Naive B cell (primary cell): ENCODE measurements at regions not wholly inside any gene's neighbourhood (a gene's known extent, or its start where the extent isn't known, plus 50 kb on each side); places are given as distances from the start of the nearest gene placed in this dataset.

Experiments used
- ATAC-seq, 2 donors: fragments of 150-1000 bp; cut with Tn5 transposase; 2 replicates each; pipeline ENCODE4 v1.10.0; 2021; ENCODE audit warnings: low read depth in 2 of 2, mild to moderate bottlenecking in 2 of 2, moderate library complexity in 2 of 2
- DNase-seq: peaks from one replicate; pipeline ENCODE4 v3.0.0; 2022
- H3K27ac Mint-ChIP-seq, 6 donors: one replicate each; pipeline ENCODE4 v1.8.0; 2020 to 2022; ENCODE audit warnings: mild to moderate bottlenecking in 6 of 6, mixed read lengths in 6 of 6, moderate library complexity in 5 of 6, inconsistent platforms in 2 of 6
- H3K27me3 Mint-ChIP-seq, 3 donors: one replicate each; pipeline ENCODE4 v1.8.0; 2021 to 2022; ENCODE audit warnings: mixed read lengths in 3 of 3, mild to moderate bottlenecking in 1 of 3
- H3K36me3 Mint-ChIP-seq, 2 donors: one replicate each; pipeline ENCODE4 v1.8.0; 2020 to 2022; ENCODE audit warnings: mixed read lengths in 2 of 2, inconsistent platforms in 1 of 2, mild to moderate bottlenecking in 1 of 2
- H3K4me1 Mint-ChIP-seq, 3 donors: one replicate each; pipeline ENCODE4 v1.8.0; 2020 to 2022; ENCODE audit warnings: mixed read lengths in 3 of 3, inconsistent platforms in 1 of 3, mild to moderate bottlenecking in 1 of 3, moderate library complexity in 1 of 3
- H3K4me3 Mint-ChIP-seq, 8 donors: one replicate each; pipeline ENCODE4 v1.8.0; 2020 to 2022; ENCODE audit warnings: mild to moderate bottlenecking in 8 of 8, mixed read lengths in 8 of 8, moderate library complexity in 8 of 8, inconsistent platforms in 2 of 8
- H3K9me3 Mint-ChIP-seq, 7 donors: one replicate each; pipeline ENCODE4 v1.8.0; 2020 to 2022; ENCODE audit warnings: mixed read lengths in 7 of 7, mild to moderate bottlenecking in 5 of 7, inconsistent platforms in 2 of 7, moderate library complexity in 1 of 7

DNA sequence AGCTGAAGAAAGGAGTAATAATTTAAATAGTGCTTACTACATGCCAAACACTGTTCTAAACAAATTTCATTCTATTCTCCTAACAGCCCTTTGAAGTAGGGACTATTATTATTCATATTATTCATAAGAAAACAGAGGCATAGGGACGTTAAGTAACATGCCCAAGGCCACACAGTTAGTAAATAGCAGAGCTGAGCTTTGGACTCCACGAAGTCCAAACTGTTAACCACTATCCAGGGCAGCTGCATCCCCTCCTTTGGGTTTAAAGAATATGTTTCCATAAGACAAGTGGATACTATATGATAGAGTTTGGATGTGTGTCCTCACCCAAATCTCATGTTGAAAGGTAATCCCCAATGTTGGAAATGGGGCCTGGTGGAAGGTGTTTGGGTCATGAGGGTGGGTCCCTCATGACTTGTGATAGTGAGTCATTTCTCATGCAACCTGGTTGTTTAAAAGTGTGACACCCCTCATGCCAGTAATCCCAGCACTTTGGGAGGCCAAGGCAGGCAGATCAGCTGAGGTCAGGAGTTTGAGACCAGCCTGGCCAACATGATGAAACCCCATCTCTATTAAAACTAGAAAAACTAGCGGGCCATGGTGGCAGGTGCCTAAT is 144.0 kb upstream of the CXADR start:
- Mint-ChIP-seq H3K36me3 (no peaks in the 10 kb centered on the region), H3K27ac (no peak overlapping the region), H3K4me3 (no peak overlapping the region), H3K9me3 (peaks cover 0 to 5% (median 0%) of the 10 kb centered on the region in 7 donors), H3K4me1 (no peaks in the 10 kb centered on the region), H3K27me3 (peaks cover 0 to 4% (median 0%) of the 10 kb centered on the region in 3 donors)
- ATAC-seq = no peak
- DNase-seq = no peak

DNA sequence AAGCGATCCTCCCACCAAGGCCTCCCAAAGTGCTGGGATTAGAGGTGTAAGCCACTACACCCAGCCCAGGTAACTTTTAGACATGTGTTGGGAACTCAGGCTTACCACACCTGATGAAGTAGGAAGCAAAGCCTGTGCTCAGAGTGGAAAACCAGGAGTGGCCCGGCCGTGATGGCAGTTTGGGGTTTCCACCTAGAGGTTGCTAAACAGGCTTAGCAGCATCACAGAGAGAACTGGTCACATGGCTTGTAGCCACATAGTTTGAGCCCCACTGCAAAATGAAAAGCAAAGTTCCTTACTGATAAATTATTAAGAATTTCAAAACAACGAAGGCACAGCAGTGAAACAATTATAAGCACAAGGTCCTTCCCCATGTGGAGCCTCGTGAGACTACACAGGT is 142.6 kb upstream of the CXADR start:
- H3K4me3 Mint-ChIP-seq = no peak overlapping the region
- DNase-seq = no peak
- no peak for ATAC-seq
- H3K9me3 Mint-ChIP-seq = peaks cover 0 to 8% (median 0%) of the 10 kb centered on the region in 7 donors
- peaks cover 0 to 4% (median 0%) of the 10 kb centered on the region in 3 donors for H3K27me3 Mint-ChIP-seq
- H3K4me1 Mint-ChIP-seq = no peaks in the 10 kb centered on the region
- H3K36me3 Mint-ChIP-seq = no peaks in the 10 kb centered on the region
- H3K27ac Mint-ChIP-seq = no peak overlapping the region

DNA sequence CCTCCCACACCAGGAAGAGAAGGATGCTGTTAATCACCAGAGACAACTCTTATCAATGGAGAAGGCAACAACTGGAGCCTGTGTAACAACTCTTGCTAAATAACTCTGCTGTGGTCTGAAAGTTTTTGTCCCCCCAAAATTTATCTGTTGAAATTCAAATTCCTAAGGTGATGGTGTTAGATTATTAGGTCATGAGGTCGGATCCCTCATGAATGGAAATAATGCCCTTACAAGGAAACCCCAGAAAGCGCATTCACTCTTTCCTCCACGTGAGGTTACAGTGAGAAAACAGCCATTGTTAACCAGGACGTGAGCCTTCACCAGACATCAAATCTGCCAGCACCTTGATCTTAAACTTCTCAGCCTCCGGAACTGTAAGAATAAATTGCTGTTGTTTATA is 141.9 kb upstream of the CXADR start:
- no peak overlapping the region for H3K27ac Mint-ChIP-seq
- H3K36me3 Mint-ChIP-seq = no peaks in the 10 kb centered on the region
- peaks cover 0 to 13% (median 3%) of the 10 kb centered on the region in 7 donors for H3K9me3 Mint-ChIP-seq
- ATAC-seq = no peak
- no peak for DNase-seq
- H3K4me1 Mint-ChIP-seq = no peaks in the 10 kb centered on the region
- H3K27me3 Mint-ChIP-seq = peaks cover 0 to 4% (median 0%) of the 10 kb centered on the region in 3 donors
- H3K4me3 Mint-ChIP-seq = no peak overlapping the region

DNA sequence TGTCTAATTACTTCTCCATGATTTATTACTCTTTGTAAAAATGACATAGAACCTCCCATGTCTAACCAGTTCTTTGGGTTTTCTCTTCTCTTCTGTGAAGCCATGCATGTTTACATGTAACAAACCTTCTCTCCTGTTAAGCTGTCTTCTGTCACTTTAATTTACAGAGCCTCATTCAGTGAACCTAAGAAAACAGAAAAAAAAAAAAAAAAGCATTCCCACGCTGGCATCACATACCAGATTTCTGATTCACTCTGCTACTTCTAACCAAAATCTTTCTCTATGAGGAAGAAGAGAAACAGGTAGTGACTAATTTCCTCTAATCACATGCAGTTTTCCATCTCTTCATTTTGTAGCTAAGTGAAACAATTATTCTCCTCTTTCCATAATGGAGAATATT is 141.4 kb upstream of the CXADR start:
- Mint-ChIP-seq H3K27me3 (peaks cover 0 to 3% (median 0%) of the 10 kb centered on the region in 3 donors), H3K4me1 (no peaks in the 10 kb centered on the region), H3K9me3 (peaks cover 0 to 13% (median 3%) of the 10 kb centered on the region in 7 donors), H3K4me3 (no peak overlapping the region), H3K27ac (no peak overlapping the region), H3K36me3 (no peaks in the 10 kb centered on the region)
- DNase-seq (no peak), ATAC-seq (no peak)

DNA sequence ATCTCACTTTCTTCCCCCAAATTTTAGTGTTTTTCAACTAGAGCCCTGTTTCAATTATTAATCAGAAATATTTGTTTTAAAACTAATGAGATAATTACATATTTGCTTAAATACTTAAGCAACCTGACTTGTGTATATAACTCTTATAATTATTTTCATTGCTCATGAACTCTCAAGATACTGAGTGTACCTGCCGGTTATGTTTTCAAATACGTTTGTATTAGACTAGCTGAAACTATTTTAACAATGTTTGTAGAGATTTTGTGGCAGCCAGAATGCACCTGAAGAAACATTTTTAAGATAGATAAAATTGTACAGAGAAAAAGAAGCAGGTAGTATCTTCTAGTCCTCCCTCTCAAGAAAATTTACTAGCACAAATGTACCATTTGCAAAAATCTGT is 140.6 kb upstream of the CXADR start:
- H3K36me3 Mint-ChIP-seq = no peaks in the 10 kb centered on the region
- ATAC-seq (no peak), DNase-seq (no peak)
- H3K4me3 Mint-ChIP-seq = no peak overlapping the region
- no peaks in the 10 kb centered on the region for H3K27me3 Mint-ChIP-seq
- H3K4me1 Mint-ChIP-seq = no peaks in the 10 kb centered on the region
- no peak overlapping the region for H3K27ac Mint-ChIP-seq
- H3K9me3 Mint-ChIP-seq = peaks cover 0 to 13% (median 3%) of the 10 kb centered on the region in 7 donors

DNA sequence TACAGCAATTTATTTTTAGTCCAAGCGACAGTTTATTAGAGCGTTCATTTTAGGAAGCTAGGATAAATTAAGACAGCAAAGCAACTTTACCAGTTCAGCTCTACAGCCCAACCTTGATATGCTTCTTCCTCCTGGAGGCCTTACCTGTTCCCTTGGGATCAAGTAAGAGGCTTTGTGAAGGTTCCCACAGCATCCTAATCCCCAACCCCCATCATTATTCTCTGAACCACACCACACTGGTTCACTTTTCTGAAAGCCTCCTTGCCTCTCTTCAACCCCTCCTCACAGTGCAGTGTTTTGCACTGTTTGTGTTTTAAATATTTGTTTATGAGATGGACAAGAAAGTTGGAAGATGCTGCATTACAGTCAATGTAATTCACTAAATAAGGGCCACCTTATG is 126.3 kb upstream of the CXADR start:
- no peak overlapping the region for H3K4me3 Mint-ChIP-seq
- ATAC-seq (no peak), DNase-seq (no peak)
- H3K9me3 Mint-ChIP-seq = peaks cover 0 to 14% (median 8%) of the 10 kb centered on the region in 7 donors
- no peaks in the 10 kb centered on the region for H3K36me3 Mint-ChIP-seq
- H3K4me1 Mint-ChIP-seq = peaks cover 0 to 5% (median 0%) of the 10 kb centered on the region in 3 donors
- no peaks in the 10 kb centered on the region for H3K27me3 Mint-ChIP-seq
- H3K27ac Mint-ChIP-seq = no peak overlapping the region

DNA sequence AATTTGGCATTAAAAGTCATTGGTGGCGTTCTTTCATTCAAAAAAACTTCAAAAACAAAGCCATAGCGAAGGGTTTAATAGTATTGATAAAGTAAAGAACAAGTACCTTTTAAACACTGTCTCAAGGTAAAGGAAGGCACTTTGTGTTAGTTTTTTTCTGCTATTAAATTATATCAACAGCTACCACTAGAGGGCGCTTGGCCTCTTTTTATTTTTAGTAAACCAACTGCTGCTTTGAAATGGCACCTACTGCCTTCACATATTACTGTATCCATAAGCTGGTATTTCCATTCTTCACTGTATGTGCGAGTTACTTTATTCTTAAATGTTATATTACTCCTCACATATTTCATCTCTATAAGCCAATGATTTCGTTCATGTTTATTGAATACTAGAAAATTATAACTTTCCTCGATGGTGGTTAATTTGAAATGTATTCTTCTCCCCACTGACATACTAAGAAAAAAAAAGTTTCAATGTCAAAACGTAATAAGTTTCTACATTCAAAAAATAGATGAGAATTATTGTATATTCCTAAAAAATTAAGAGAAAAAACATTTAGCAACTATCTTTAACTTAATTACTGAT is 125.7 kb upstream of the CXADR start:
- Mint-ChIP-seq H3K36me3 (no peaks in the 10 kb centered on the region), H3K9me3 (peaks cover 0 to 11% (median 5%) of the 10 kb centered on the region in 7 donors), H3K27me3 (no peaks in the 10 kb centered on the region), H3K27ac (no peak overlapping the region), H3K4me1 (peaks cover 0 to 5% (median 0%) of the 10 kb centered on the region in 3 donors), H3K4me3 (no peak overlapping the region)
- DNase-seq = peak; percentile 30
- ATAC-seq = no peak

DNA sequence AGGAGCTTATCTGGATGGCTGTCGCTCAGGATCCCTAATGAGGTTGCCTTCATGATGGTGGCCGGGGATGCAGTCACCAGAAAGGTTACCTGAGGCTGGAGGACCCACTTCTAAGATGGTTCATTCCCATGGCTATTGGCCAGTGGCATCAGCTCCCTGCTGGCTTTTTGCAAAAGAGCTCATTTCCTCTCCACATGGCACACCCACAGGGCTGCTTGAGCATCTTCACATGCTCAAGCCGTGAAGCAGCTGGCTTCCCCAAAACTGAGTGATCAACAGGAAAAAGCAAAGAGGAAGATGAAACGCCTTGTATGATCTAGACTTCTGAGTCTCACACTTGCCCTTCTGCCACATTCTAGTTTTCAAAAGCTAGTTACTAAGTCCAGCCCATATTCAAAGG is 124.6 kb upstream of the CXADR start:
- no peak for ATAC-seq
- no peaks in the 10 kb centered on the region for H3K27me3 Mint-ChIP-seq
- H3K9me3 Mint-ChIP-seq = peaks cover 0 to 4% (median 0%) of the 10 kb centered on the region in 7 donors
- no peaks in the 10 kb centered on the region for H3K36me3 Mint-ChIP-seq
- peaks cover 0 to 5% (median 0%) of the 10 kb centered on the region in 3 donors for H3K4me1 Mint-ChIP-seq
- no peak for DNase-seq
- no peak overlapping the region for H3K27ac Mint-ChIP-seq
- no peak overlapping the region for H3K4me3 Mint-ChIP-seq

DNA sequence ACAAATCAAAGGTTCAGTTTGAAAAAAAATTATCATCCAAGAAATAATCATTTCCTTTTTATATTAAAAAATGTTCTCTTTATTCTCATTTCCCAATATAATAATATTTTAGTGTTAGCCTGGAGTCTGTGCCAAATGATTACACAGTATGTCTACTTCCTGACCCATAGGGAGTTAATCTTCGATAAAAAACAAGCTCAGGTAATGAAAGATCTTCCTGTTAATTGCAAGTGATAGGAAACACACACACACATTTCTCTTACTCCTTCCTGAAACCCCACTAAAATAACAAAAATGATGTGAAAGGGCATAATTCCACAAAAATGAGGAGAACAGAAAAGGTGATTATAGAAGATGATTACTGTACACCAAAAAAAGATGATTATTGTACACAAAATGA is 123.5 kb upstream of the CXADR start:
- no peak overlapping the region for H3K4me3 Mint-ChIP-seq
- no peak overlapping the region for H3K27ac Mint-ChIP-seq
- ATAC-seq (no peak), DNase-seq (no peak)
- H3K9me3 Mint-ChIP-seq = no peaks in the 10 kb centered on the region
- H3K36me3 Mint-ChIP-seq = no peaks in the 10 kb centered on the region
- H3K27me3 Mint-ChIP-seq = no peaks in the 10 kb centered on the region
- H3K4me1 Mint-ChIP-seq = peaks cover 0 to 5% (median 0%) of the 10 kb centered on the region in 3 donors

DNA sequence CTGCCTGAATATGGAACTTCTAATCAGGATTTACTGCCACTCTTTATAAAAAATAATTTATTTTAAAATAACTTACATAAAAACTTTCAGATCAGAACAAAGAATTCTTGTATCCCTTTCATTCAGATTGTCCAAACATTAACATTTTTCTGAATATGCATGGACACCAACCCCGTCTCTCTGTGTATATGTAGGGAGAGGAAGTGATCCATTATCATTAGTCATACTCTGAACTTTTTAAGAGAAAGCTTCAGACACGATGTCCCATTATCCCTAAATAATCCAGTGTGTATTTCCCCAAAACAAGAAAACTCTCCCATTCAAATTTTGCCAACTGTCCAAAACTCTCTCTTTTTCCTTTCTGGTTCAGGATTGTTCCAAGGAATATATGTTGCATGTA is 122.3 kb upstream of the CXADR start:
- Mint-ChIP-seq H3K27me3 (peaks cover 0 to 6% (median 0%) of the 10 kb centered on the region in 3 donors), H3K4me1 (peaks cover 0 to 5% (median 0%) of the 10 kb centered on the region in 3 donors), H3K36me3 (no peaks in the 10 kb centered on the region), H3K27ac (no peak overlapping the region), H3K9me3 (no peaks in the 10 kb centered on the region), H3K4me3 (no peak overlapping the region)
- DNase-seq (no peak), ATAC-seq (no peak)

DNA sequence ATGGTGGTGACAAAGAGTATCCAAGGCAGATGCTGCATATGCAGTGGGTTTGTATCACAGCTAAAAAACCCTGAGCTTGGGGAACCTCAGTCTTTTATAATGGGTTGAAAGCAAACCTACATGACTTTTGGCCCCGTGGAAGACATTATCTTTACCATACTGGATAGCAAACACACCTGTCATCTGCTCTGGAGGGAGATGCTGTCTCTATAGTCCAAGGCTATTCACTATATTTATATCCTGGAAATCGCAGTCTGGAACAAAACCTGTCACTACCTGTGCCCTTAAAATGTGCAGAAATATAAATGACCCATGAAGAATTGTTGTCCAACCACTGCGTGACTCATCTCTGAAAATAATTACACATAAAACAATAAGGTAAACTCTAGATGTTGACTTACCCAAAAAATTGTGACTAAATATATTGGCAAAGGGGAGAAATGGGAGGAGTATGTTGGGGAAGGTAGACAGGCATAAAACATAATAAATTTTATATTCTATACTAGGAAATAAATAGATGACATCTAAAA is 121.0 kb upstream of the CXADR start:
- H3K36me3 Mint-ChIP-seq = no peaks in the 10 kb centered on the region
- H3K27ac Mint-ChIP-seq = no peak overlapping the region
- peaks cover 0 to 5% (median 0%) of the 10 kb centered on the region in 3 donors for H3K4me1 Mint-ChIP-seq
- ATAC-seq = no peak
- H3K27me3 Mint-ChIP-seq = peaks cover 0 to 6% (median 0%) of the 10 kb centered on the region in 3 donors
- H3K9me3 Mint-ChIP-seq = no peaks in the 10 kb centered on the region
- DNase-seq = no peak
- H3K4me3 Mint-ChIP-seq = no peak overlapping the region

DNA sequence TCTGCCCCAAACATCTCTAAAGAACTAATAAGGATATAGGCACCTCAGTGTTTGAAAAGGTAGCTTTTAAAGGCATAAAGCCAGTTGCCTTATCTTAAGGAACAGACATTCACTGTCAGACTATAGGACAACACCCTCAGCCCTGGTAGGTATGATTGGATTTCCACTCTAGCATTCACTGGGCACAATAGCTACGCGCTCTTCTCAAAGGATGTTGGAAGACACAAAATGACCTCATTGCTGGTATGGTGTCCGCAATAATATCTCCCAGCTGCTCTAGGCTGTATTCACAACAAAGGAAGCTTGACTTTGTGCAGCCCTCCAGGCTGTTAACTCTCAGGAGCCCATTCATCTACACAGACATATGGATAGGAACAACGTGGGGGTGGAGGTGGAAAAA is 119.4 kb upstream of the CXADR start:
- ATAC-seq (no peak), DNase-seq (no peak)
- Mint-ChIP-seq H3K27ac (no peak overlapping the region), H3K4me3 (no peak overlapping the region), H3K9me3 (peaks cover 0 to 1% (median 0%) of the 10 kb centered on the region in 7 donors), H3K36me3 (no peaks in the 10 kb centered on the region), H3K27me3 (peaks cover 0 to 6% (median 0%) of the 10 kb centered on the region in 3 donors), H3K4me1 (peaks cover 0 to under 1% (median 0%) of the 10 kb centered on the region in 3 donors)

DNA sequence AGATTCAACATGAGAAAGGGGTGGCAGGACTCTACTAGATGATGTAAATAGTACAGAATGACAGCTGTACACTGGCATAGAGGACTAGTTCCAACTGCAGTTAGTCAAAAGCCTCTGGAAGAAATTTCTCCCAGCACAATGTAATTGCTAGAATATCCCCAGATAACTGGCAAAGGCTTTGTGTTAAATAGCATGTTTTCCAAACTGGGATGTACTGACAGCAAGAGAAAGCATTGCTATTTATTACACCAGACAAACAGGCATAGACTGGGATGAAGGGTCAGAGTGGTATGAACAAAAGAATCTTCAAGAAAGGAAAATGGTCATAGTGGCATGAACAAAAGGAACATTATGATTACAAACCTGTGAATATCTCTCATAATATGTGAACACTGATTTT is 115.9 kb upstream of the CXADR start:
- no peak overlapping the region for H3K27ac Mint-ChIP-seq
- H3K4me3 Mint-ChIP-seq = no peak overlapping the region
- H3K36me3 Mint-ChIP-seq = no peaks in the 10 kb centered on the region
- no peaks in the 10 kb centered on the region for H3K4me1 Mint-ChIP-seq
- peaks cover 0 to 1% (median 0%) of the 10 kb centered on the region in 7 donors for H3K9me3 Mint-ChIP-seq
- H3K27me3 Mint-ChIP-seq = peaks cover 0 to 6% (median 0%) of the 10 kb centered on the region in 3 donors
- DNase-seq (no peak), ATAC-seq (no peak)

DNA sequence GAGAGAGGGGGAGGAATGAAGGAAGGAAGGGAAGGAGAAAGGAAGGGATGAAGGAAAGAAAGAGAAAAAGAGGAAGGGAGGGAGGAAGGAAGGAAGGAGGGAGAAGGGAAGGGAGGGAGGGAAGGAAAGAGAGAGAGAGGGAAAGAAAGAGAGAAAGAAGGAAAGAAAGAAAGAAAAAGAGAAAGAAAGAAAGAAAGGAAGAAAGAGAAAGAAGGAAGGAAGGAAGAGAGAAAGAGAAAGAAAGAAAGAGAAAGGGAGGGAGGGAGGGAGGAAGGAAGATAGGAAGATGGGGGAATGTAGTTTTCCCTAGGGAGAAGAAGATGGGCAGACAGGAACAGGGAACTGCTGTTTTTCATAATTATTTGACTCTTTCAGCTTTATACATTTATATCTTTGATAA is 115.1 kb upstream of the CXADR start:
- Mint-ChIP-seq H3K4me3 (no peak overlapping the region), H3K27ac (no peak overlapping the region), H3K9me3 (peaks cover 0 to 1% (median 0%) of the 10 kb centered on the region in 7 donors), H3K36me3 (no peaks in the 10 kb centered on the region), H3K27me3 (peaks cover 0 to 6% (median 0%) of the 10 kb centered on the region in 3 donors), H3K4me1 (no peaks in the 10 kb centered on the region)
- no peak for DNase-seq
- no peak for ATAC-seq
